OCI-LY3 (cell line): ENCODE measurements at regions not wholly inside any gene's neighbourhood (a gene's known extent, or its start where the extent isn't known, plus 50 kb on each side); places are given as distances from the start of the nearest gene placed in this dataset.

ENCODE experiments used
- H2AFZ ChIP-seq: fragments of 200-600, 300-600 bp; shearing (Covaris generic); 2 replicates; pipeline ENCODE4 v1.6.0; 2014; ENCODE audit warnings: antibody characterized with exemption, low read depth, low read length
- H3K27ac ChIP-seq: fragments of 200-600, 300-600 bp; sonication (generic); 2 replicates; pipeline ENCODE4 v1.5.1; 2014; ENCODE audit warnings: mild to moderate bottlenecking, low read length, moderate library complexity, mixed read lengths
- H3K27me3 ChIP-seq: fragments of 200-600, 300-600 bp; sonication (generic); 2 replicates; pipeline ENCODE4 v1.6.1; 2014; ENCODE audit warnings: low read depth, low read length, mixed read lengths
- H3K36me3 ChIP-seq: fragments of 200-600, 300-600 bp; sonication (generic); replicated peaks from 2 replicates; pipeline ENCODE3; 2014; ENCODE audit warnings: low read depth, low read length, mixed read lengths
- H3K4me1 ChIP-seq: fragments of 300-600, 200-600 bp; sonication (generic); 2 replicates; pipeline ENCODE4 v1.6.1; 2014; ENCODE audit warnings: low read length, mixed read lengths
- H3K4me2 ChIP-seq: fragments of 200-600, 300-600 bp; sonication (generic); 2 replicates; pipeline ENCODE4 v1.6.1; 2014; ENCODE audit warnings: low read length, mixed read lengths
- H3K4me3 ChIP-seq: fragments of 300-600, 200-600 bp; sonication (generic); 2 replicates; pipeline ENCODE4 v1.5.1; 2014; ENCODE audit warnings: antibody characterized with exemption, mild to moderate bottlenecking, low read length, moderate library complexity
- H3K79me2 ChIP-seq: fragments of 300-600, 200-600 bp; shearing (Covaris generic); 2 replicates; pipeline ENCODE4 v1.6.1; 2014; ENCODE audit warnings: mild to moderate bottlenecking, low read length, mixed read lengths
- H3K9ac ChIP-seq: fragments of 300-600, 200-600 bp; shearing (Covaris generic); 2 replicates; pipeline ENCODE4 v1.6.0; 2014; ENCODE audit warnings: mild to moderate bottlenecking, low read length, moderate library complexity
- H3K9me3 ChIP-seq: fragments of 200-600, 300-600 bp; shearing (Covaris generic); 2 replicates; pipeline ENCODE4 v1.6.1; 2014; ENCODE audit warnings: low read length, mixed read lengths; ENCODE audit not compliant: insufficient read depth
- H4K20me1 ChIP-seq: fragments of 200-600, 300-600 bp; sonication (generic); 2 replicates; pipeline ENCODE4 v1.6.1; 2016; ENCODE audit warnings: low read length, mixed read lengths; ENCODE audit not compliant: insufficient read depth
- CTCF ChIP-seq: fragments of 200-600, 300-600 bp; sonication (generic); IDR thresholded peaks from 2 replicates; pipeline ENCODE4 v1.5.1; 2014; ENCODE audit warnings: antibody characterized with exemption, low read length, low read depth
- EZH2phosphoT487 ChIP-seq: fragments of 200-600 bp; shearing (Covaris generic); IDR thresholded peaks from 2 replicates; pipeline ENCODE4 v1.6.1; 2018; ENCODE audit warnings: antibody characterized with exemption, mixed run types, low read depth

GRCh38 chr5:4642525-4642924, 497.6 kb upstream of the ADAMTS16 start:
- no peaks in the 10 kb centered on the region for H4K20me1 ChIP-seq
- no peak overlapping the region for H3K9ac ChIP-seq
- H3K27ac ChIP-seq = no peak overlapping the region
- no peaks in the 10 kb centered on the region for H3K27me3 ChIP-seq
- H3K4me2 ChIP-seq = no peak overlapping the region
- H3K79me2 ChIP-seq = no peaks in the 10 kb centered on the region
- H3K4me1 ChIP-seq = 0 out of 2 replicates have a peak, but pooled peaks cover 3% of the 10 kb centered on the region
- H3K36me3 ChIP-seq = no peaks in the 10 kb centered on the region
- no peak overlapping the region for H3K4me3 ChIP-seq
- H2AFZ ChIP-seq = no peak overlapping the region
- no peaks in the 10 kb centered on the region for H3K9me3 ChIP-seq
- no peak for TF ChIP-seq CTCF
- TF ChIP-seq EZH2phosphoT487 = no peak

- no peak overlapping the region for H3K27ac ChIP-seq
- no peak overlapping the region for H3K4me2 ChIP-seq
- H3K27me3 ChIP-seq = no peaks in the 10 kb centered on the region
- H3K4me3 ChIP-seq = no peak overlapping the region
- no peaks in the 10 kb centered on the region for H4K20me1 ChIP-seq
- 0 out of 2 replicates have a peak, but pooled peaks cover 1% of the 10 kb centered on the region for H3K4me1 ChIP-seq
- TF ChIP-seq CTCF (no peak), EZH2phosphoT487 (no peak)
- H3K79me2 ChIP-seq = no peaks in the 10 kb centered on the region
- no peaks in the 10 kb centered on the region for H3K9me3 ChIP-seq
- no peak overlapping the region for H2AFZ ChIP-seq
- H3K9ac ChIP-seq = no peak overlapping the region
- no peaks in the 10 kb centered on the region for H3K36me3 ChIP-seq
Measured at GRCh38 chr5:4643190-4643589, 496.9 kb upstream of the ADAMTS16 start.

- no peak for TF ChIP-seq EZH2phosphoT487
- TF ChIP-seq CTCF = no peak
- Histone ChIP-seq H3K27me3 (no peaks in the 10 kb centered on the region), H3K27ac (no peak overlapping the region), H3K4me2 (no peak overlapping the region), H4K20me1 (no peaks in the 10 kb centered on the region), H3K79me2 (no peaks in the 10 kb centered on the region), H3K4me1 (no peaks in the 10 kb centered on the region), H2AFZ (no peak overlapping the region), H3K4me3 (no peak overlapping the region), H3K36me3 (no peaks in the 10 kb centered on the region), H3K9me3 (no peaks in the 10 kb centered on the region), H3K9ac (no peak overlapping the region)
Measured at GRCh38 chr5:4643960-4644359, 496.2 kb upstream of the ADAMTS16 start.

GRCh38 chr5:4646715-4647375, 493.3 kb upstream of the ADAMTS16 start:
- H3K27ac ChIP-seq = no peak overlapping the region
- no peaks in the 10 kb centered on the region for H3K4me1 ChIP-seq
- no peak overlapping the region for H3K4me2 ChIP-seq
- no peaks in the 10 kb centered on the region for H3K79me2 ChIP-seq
- H2AFZ ChIP-seq = no peak overlapping the region
- H3K9ac ChIP-seq = no peak overlapping the region
- H4K20me1 ChIP-seq = no peaks in the 10 kb centered on the region
- no peak for TF ChIP-seq CTCF
- H3K36me3 ChIP-seq = no peaks in the 10 kb centered on the region
- H3K27me3 ChIP-seq = no peaks in the 10 kb centered on the region
- H3K9me3 ChIP-seq = no peaks in the 10 kb centered on the region
- H3K4me3 ChIP-seq = no peak overlapping the region
